ENCODE measurements at regions not wholly inside any gene's neighbourhood (a gene's known extent, or its start where the extent isn't known, plus 50 kb on each side); places are given as distances from the start of the nearest gene placed in this dataset.

- TF ChIP-seq CTCF (conservative IDR thresholded peaks at IDR 0.05; ENCODE audit: low read depth, low read length) (no peak), EZH2 (IDR thresholded peaks at IDR 0.05; ENCODE audit: low read length, unreplicated experiment) (no peak)
Observed at GRCh38 chr17:63305857-63306256, 140.2 kb downstream of the CYB561 start.

Data from PC-3 (cell line).